ENCODE measurements at regions not wholly inside any gene's neighbourhood (a gene's known extent, or its start where the extent isn't known, plus 50 kb on each side); places are given as distances from the start of the nearest gene placed in this dataset.
"Not testable (repeated sequence)": the region's sequence is repeated elsewhere in the genome, so short reads cannot be mapped to it uniquely, and the experiment has no call there.

- TF ChIP-seq CTCF (IDR thresholded peaks at IDR 0.05; ENCODE audit: low read depth, low read length) = no peak
- no peak for DNase-seq (ENCODE audit: low read depth, low spot score)
- H3K27ac ChIP-seq (ENCODE audit: low read depth, low read length) = no peak overlapping the region
- no peak overlapping the region for H3K4me3 ChIP-seq (ENCODE audit: low read depth, low read length)
- ChIA-PET CTCF (no interaction called here), POLR2A (no interaction called here)
- no peaks in the 10 kb centered on the region for H3K9me3 ChIP-seq (ENCODE audit: control insufficient read depth, insufficient read depth, low read length)
- no peaks in the 10 kb centered on the region for H3K27me3 ChIP-seq (ENCODE audit: control insufficient read depth, insufficient read depth, low read length)
Observed at GRCh38 chr1:176330782-176331181, 123.7 kb upstream of the COP1 start.

GRCh38 chr1:176325664-176326063, 118.6 kb upstream of the COP1 start:
- DNase-seq (ENCODE audit: low read depth, low spot score) = no peak
- ChIA-PET CTCF (no interaction called here), POLR2A (no interaction called here)
- no peaks in the 10 kb centered on the region for H3K9me3 ChIP-seq (ENCODE audit: control insufficient read depth, insufficient read depth, low read length)
- no peak for TF ChIP-seq CTCF (IDR thresholded peaks at IDR 0.05; ENCODE audit: low read depth, low read length)
- H3K27me3 ChIP-seq (ENCODE audit: control insufficient read depth, insufficient read depth, low read length) = no peaks in the 10 kb centered on the region
- no peak overlapping the region for H3K27ac ChIP-seq (ENCODE audit: low read depth, low read length)
- H3K4me3 ChIP-seq (ENCODE audit: low read depth, low read length) = no peak overlapping the region

GRCh38 chr1:176323472-176323871, 116.4 kb upstream of the COP1 start:
- no peak for TF ChIP-seq CTCF (IDR thresholded peaks at IDR 0.05; ENCODE audit: low read depth, low read length)
- H3K27ac ChIP-seq (ENCODE audit: low read depth, low read length) = no peak overlapping the region
- H3K27me3 ChIP-seq (ENCODE audit: control insufficient read depth, insufficient read depth, low read length) = no peaks in the 10 kb centered on the region
- CTCF ChIA-PET = no interaction called here
- no peaks in the 10 kb centered on the region for H3K9me3 ChIP-seq (ENCODE audit: control insufficient read depth, insufficient read depth, low read length)
- POLR2A ChIA-PET = no interaction called here
- DNase-seq (ENCODE audit: low read depth, low spot score) = no peak
- no peak overlapping the region for H3K4me3 ChIP-seq (ENCODE audit: low read depth, low read length)

- TF ChIP-seq CTCF (IDR thresholded peaks at IDR 0.05; ENCODE audit: low read depth, low read length) = no peak
- no peaks in the 10 kb centered on the region for H3K27me3 ChIP-seq (ENCODE audit: control insufficient read depth, insufficient read depth, low read length)
- H3K27ac ChIP-seq (ENCODE audit: low read depth, low read length) = no peak overlapping the region
- H3K4me3 ChIP-seq (ENCODE audit: low read depth, low read length) = no peak overlapping the region
- no peaks in the 10 kb centered on the region; the same call in 1 of the 2 replicates for H3K9me3 ChIP-seq (ENCODE audit: control insufficient read depth, insufficient read depth, low read length)
- DNase-seq (ENCODE audit: low read depth, low spot score) = no peak
- POLR2A ChIA-PET = no interaction called here
- CTCF ChIA-PET = no interaction called here
Observed at GRCh38 chr1:176315519-176316220, 108.6 kb upstream of the COP1 start.

- DNase-seq (ENCODE audit: low read depth, low spot score); CTCF ChIA-PET; H3K9me3 ChIP-seq (ENCODE audit: control insufficient read depth, insufficient read depth, low read length); H3K27me3 ChIP-seq (ENCODE audit: control insufficient read depth, insufficient read depth, low read length); H3K4me3 ChIP-seq (ENCODE audit: low read depth, low read length); POLR2A ChIA-PET; H3K27ac ChIP-seq (ENCODE audit: low read depth, low read length): not testable (repeated sequence)
Observed at GRCh38 chr1:176296602-176297001, 89.5 kb upstream of the COP1 start.

- CTCF ChIA-PET = no interaction called here
- H3K27ac ChIP-seq (ENCODE audit: low read depth, low read length) = no peak overlapping the region
- no peak overlapping the region for H3K4me3 ChIP-seq (ENCODE audit: low read depth, low read length)
- POLR2A ChIA-PET = no interaction called here
- H3K9me3 ChIP-seq (ENCODE audit: control insufficient read depth, insufficient read depth, low read length) = no peaks in the 10 kb centered on the region
- no peaks in the 10 kb centered on the region for H3K27me3 ChIP-seq (ENCODE audit: control insufficient read depth, insufficient read depth, low read length)
- no peak for TF ChIP-seq CTCF (IDR thresholded peaks at IDR 0.05; ENCODE audit: low read depth, low read length)
- no peak for DNase-seq (ENCODE audit: low read depth, low spot score)
Observed at GRCh38 chr1:176285996-176286395, 78.9 kb upstream of the COP1 start.
